T47D (cell line): ENCODE measurements at regions not wholly inside any gene's neighbourhood (a gene's known extent, or its start where the extent isn't known, plus 50 kb on each side); places are given as distances from the start of the nearest gene placed in this dataset.
A peak's percentile ranks its signal among the peaks of the same experiment; 100 is the strongest.

Experiments used
- DNase-seq, 2 experiments: peaks; one replicate each; pipeline versions ENCODE4 v3.0.0 to v3.0.0-alpha.2; 2011 to 2012; ENCODE audit warnings: low read depth in 1 of 2, low spot score in 1 of 2
- JUND ChIP-seq: IDR thresholded peaks from 2 replicates; pipeline ENCODE4 v1.6.1; 2012; ENCODE audit warnings: low read depth
- in situ Hi-C: cut with HindIII; loops from 2 replicates; pipeline ENCODE4 v1.10.0; 2016; ENCODE audit warnings: low sequenced_read_pairs, low pct_unique_long_range_greater_than_20kb

GRCh38 chr9:135239100-135239768 lies 151.8 kb downstream of the OLFM1 start:
- DNase-seq, result no peak
- no peak for TF ChIP-seq JUND
- in situ Hi-C loops, result no loop called here

GRCh38 chr9:135239769-135240141 lies 152.3 kb downstream of the OLFM1 start:
- TF ChIP-seq JUND, result no peak
- no peak for DNase-seq
- in situ Hi-C loops, result no loop called here

- DNase-seq, result no peak
- in situ Hi-C loops, result no loop called here
- TF ChIP-seq JUND, result no peak
These were observed 152.8 kb downstream of the OLFM1 start for GRCh38 chr9:135240222-135240621.

- TF ChIP-seq JUND, result no peak
- in situ Hi-C loops, result no loop called here
These were observed 153.4 kb downstream of the OLFM1 start for GRCh38 chr9:135240871-135241311.

GRCh38 chr9:135241381-135242048 lies 154.0 kb downstream of the OLFM1 start:
- no peak for TF ChIP-seq JUND
- in situ Hi-C loops, result no loop called here
- DNase-seq, result peak in 1 of 2 experiments; percentile 67

More at GRCh38 chr9:135240871-135241311, 153.4 kb downstream of the OLFM1 start:
- no peak for DNase-seq

GRCh38 chr9:135242049-135242396 lies 154.6 kb downstream of the OLFM1 start:
- TF ChIP-seq JUND, result no peak
- no peak for DNase-seq
- in situ Hi-C loops, result no loop called here

- DNase-seq, result no peak
- in situ Hi-C loops, result no loop called here
- no peak for TF ChIP-seq JUND
These were observed 154.9 kb downstream of the OLFM1 start for GRCh38 chr9:135242406-135242805.

- no peak for TF ChIP-seq JUND
- in situ Hi-C loops, result no loop called here
- DNase-seq, result no peak
These were observed 156.0 kb downstream of the OLFM1 start for GRCh38 chr9:135243201-135244190.

- peak in 1 of 2 experiments; percentile 38 for DNase-seq
- in situ Hi-C loops, result no loop called here
- no peak for TF ChIP-seq JUND
These were observed 157.1 kb downstream of the OLFM1 start for GRCh38 chr9:135244271-135245221.

- no peak for DNase-seq
These were observed 158.2 kb downstream of the OLFM1 start for GRCh38 chr9:135245482-135246247.

GRCh38 chr9:135246248-135247205 lies 159.1 kb downstream of the OLFM1 start:
- TF ChIP-seq JUND, result no peak
- in situ Hi-C loops, result no loop called here
- no peak for DNase-seq

More at GRCh38 chr9:135245482-135246247, 158.2 kb downstream of the OLFM1 start:
- in situ Hi-C loops, result no loop called here
- no peak for TF ChIP-seq JUND
